Vagina (tissue), 2 donors: ENCODE measurements at regions not wholly inside any gene's neighbourhood (a gene's known extent, or its start where the extent isn't known, plus 50 kb on each side); places are given as distances from the start of the nearest gene placed in this dataset.
A peak's percentile ranks its signal among the peaks of the same experiment; 100 is the strongest.

Experiments
- DNase-seq, 2 donors: peaks; one replicate each; pipeline ENCODE4 v3.0.0-alpha.2; 2017; ENCODE audit errors: extremely low spot score in 2 of 2
- H3K27ac ChIP-seq: fragments of 200-600 bp; sonication (generic); one replicate; pipeline ENCODE4 v1.5.1; 2019
- H3K27me3 ChIP-seq: fragments of 200-600 bp; sonication (generic); one replicate; pipeline ENCODE4 v1.5.1; 2019
- H3K36me3 ChIP-seq, 2 donors: fragments of 200-600 bp; sonication (generic); one replicate each; pipeline ENCODE4 v1.5.1; 2017 to 2019
- H3K4me1 ChIP-seq: fragments of 200-600 bp; sonication (generic); one replicate; pipeline ENCODE4 v1.5.1; 2019
- H3K4me3 ChIP-seq, 2 donors: fragments of 200-600 bp; sonication (generic); 1 replicate in 1 of 2; 2 replicates in 1 of 2; pipeline ENCODE4 v1.5.1; 2016 to 2019
- H3K9me3 ChIP-seq: fragments of 200-600 bp; sonication (generic); one replicate; pipeline ENCODE4 v1.5.1; 2019
- CTCF ChIP-seq, 3 experiments: fragments of 450-650 bp in 2 of 3; fragments of 200-600 bp in 1 of 3; sonication (generic) in 1 of 3; IDR thresholded peaks; one replicate each; pipeline ENCODE4 v1.5.1; 2017 to 2019; ENCODE audit warnings: antibody characterized with exemption in 3 of 3, mild to moderate bottlenecking in 2 of 3, moderate library complexity in 2 of 3
- POLR2A ChIP-seq, 2 donors: fragments of 450-650 bp; IDR thresholded peaks; one replicate each; pipeline ENCODE4 v1.6.1; 2017; ENCODE audit warnings: antibody characterized with exemption in 2 of 2, mild to moderate bottlenecking in 2 of 2, moderate library complexity in 2 of 2
- POLR2AphosphoS5 ChIP-seq, 2 donors: sonication (generic); formaldehyde crosslinking; IDR thresholded peaks; one replicate each; pipeline ENCODE4 v1.9.0; 2017; ENCODE audit warnings: antibody characterized with exemption in 2 of 2, mild to moderate bottlenecking in 2 of 2, low read depth in 1 of 2; ENCODE audit not compliant: insufficient read depth in 1 of 2
- intact Hi-C: fragments of 100-400 bp; cut with DNase I; formaldehyde crosslinking; loops from one replicate; pipeline ENCODE4 v1.15.1; 2023

- peaks cover 100% of the 10 kb centered on the region for H3K4me1 ChIP-seq
- intact Hi-C loops: no loop called here
- peak overlapping the region; percentile 65 for H3K27ac ChIP-seq
Measured at GRCh38 chr7:131011976-131012375, 278.0 kb upstream of the KLF14 start.

GRCh38 chr7:131012477-131013031 is 278.5 kb upstream of the KLF14 start:
- TF ChIP-seq CTCF (IDR thresholded peaks at IDR 0.05): no peak
- TF ChIP-seq POLR2A (IDR thresholded peaks at IDR 0.05): no peak
- Histone ChIP-seq H3K27me3 (no peaks in the 10 kb centered on the region), H3K4me3 (no peak overlapping the region), H3K4me1 (peaks cover 100% of the 10 kb centered on the region), H3K36me3 (no peaks in the 10 kb centered on the region), H3K27ac (peak overlapping the region; percentile 65), H3K9me3 (no peaks in the 10 kb centered on the region)
- intact Hi-C loops: no loop called here
- DNase-seq: peak in 1 of 2 donors; percentile 81

More at GRCh38 chr7:131011976-131012375, 278.0 kb upstream of the KLF14 start:
- Histone ChIP-seq H3K36me3 (no peaks in the 10 kb centered on the region), H3K9me3 (no peaks in the 10 kb centered on the region), H3K27me3 (no peaks in the 10 kb centered on the region), H3K4me3 (no peak overlapping the region)
- peak in 1 of 2 donors; percentile 60 for DNase-seq
- TF ChIP-seq POLR2AphosphoS5 (IDR thresholded peaks at IDR 0.05; ENCODE audit: insufficient read depth in 1 of 2, low read depth in 1 of 2): no peak
- no peak for TF ChIP-seq POLR2A (IDR thresholded peaks at IDR 0.05)
- no peak for TF ChIP-seq CTCF (IDR thresholded peaks at IDR 0.05)

- Histone ChIP-seq H3K27me3 (no peaks in the 10 kb centered on the region), H3K36me3 (no peaks in the 10 kb centered on the region), H3K9me3 (no peaks in the 10 kb centered on the region), H3K4me1 (peaks cover 100% of the 10 kb centered on the region), H3K27ac (peak overlapping the region; percentile 65), H3K4me3 (no peak overlapping the region)
- intact Hi-C loops: no loop called here
- TF ChIP-seq POLR2AphosphoS5 (IDR thresholded peaks at IDR 0.05; ENCODE audit: insufficient read depth in 1 of 2, low read depth in 1 of 2): no peak
- TF ChIP-seq POLR2A (IDR thresholded peaks at IDR 0.05): no peak
- TF ChIP-seq CTCF (IDR thresholded peaks at IDR 0.05): no peak
- DNase-seq: peak in 1 of 2 donors; percentile 34
Measured at GRCh38 chr7:131013716-131014115, 279.7 kb upstream of the KLF14 start.

- H3K27me3 ChIP-seq: no peaks in the 10 kb centered on the region
- no peaks in the 10 kb centered on the region for H3K9me3 ChIP-seq
- H3K36me3 ChIP-seq: no peaks in the 10 kb centered on the region
- DNase-seq: peak in 1 of 2 donors; percentile 11
- no peak for TF ChIP-seq POLR2A (IDR thresholded peaks at IDR 0.05)
- no peak for TF ChIP-seq CTCF (IDR thresholded peaks at IDR 0.05)
- no peak for TF ChIP-seq POLR2AphosphoS5 (IDR thresholded peaks at IDR 0.05; ENCODE audit: insufficient read depth in 1 of 2, low read depth in 1 of 2)
- intact Hi-C loops: no loop called here
- H3K4me3 ChIP-seq: no peak overlapping the region
- no peak overlapping the region for H3K27ac ChIP-seq
- peaks cover 100% of the 10 kb centered on the region for H3K4me1 ChIP-seq
Measured at GRCh38 chr7:131014906-131015656, 281.1 kb upstream of the KLF14 start.

- H3K27ac ChIP-seq: no peak overlapping the region
Measured at GRCh38 chr7:131015657-131015958, 281.6 kb upstream of the KLF14 start.

More at GRCh38 chr7:131015657-131015958, 281.6 kb upstream of the KLF14 start:
- peaks cover 100% of the 10 kb centered on the region for H3K4me1 ChIP-seq
- no peaks in the 10 kb centered on the region for H3K36me3 ChIP-seq
- H3K27me3 ChIP-seq: no peaks in the 10 kb centered on the region
- TF ChIP-seq POLR2A (IDR thresholded peaks at IDR 0.05): no peak
- no peak for TF ChIP-seq CTCF (IDR thresholded peaks at IDR 0.05)
- TF ChIP-seq POLR2AphosphoS5 (IDR thresholded peaks at IDR 0.05; ENCODE audit: insufficient read depth in 1 of 2, low read depth in 1 of 2): no peak
- no peak overlapping the region for H3K4me3 ChIP-seq
- intact Hi-C loops: no loop called here
- peak in 1 of 2 donors; percentile 40 for DNase-seq
- H3K9me3 ChIP-seq: no peaks in the 10 kb centered on the region
